GM15510 (cell line): ENCODE measurements at regions not wholly inside any gene's neighbourhood (a gene's known extent, or its start where the extent isn't known, plus 50 kb on each side); places are given as distances from the start of the nearest gene placed in this dataset.

ENCODE experiments used
- POLR2A ChIP-seq: IDR thresholded peaks from 3 replicates; pipeline ENCODE4 v1.6.1; 2011; ENCODE audit warnings: borderline replicate concordance; ENCODE audit not compliant: insufficient read length; ENCODE audit errors: extremely low read depth

GRCh38 chr17:36661047-36661666 is 59.8 kb downstream of the MRM1 start:
- TF ChIP-seq POLR2A = no peak

- TF ChIP-seq POLR2A = no peak
These were observed 60.3 kb downstream of the MRM1 start for GRCh38 chr17:36661688-36662087.

GRCh38 chr17:36665417-36665816 is 64.0 kb downstream of the MRM1 start:
- TF ChIP-seq POLR2A = no peak

- TF ChIP-seq POLR2A = no peak
These were observed 66.5 kb downstream of the MRM1 start for GRCh38 chr17:36667922-36668321.

- no peak for TF ChIP-seq POLR2A
These were observed 67.4 kb downstream of the MRM1 start for GRCh38 chr17:36668824-36669223.

GRCh38 chr17:36671144-36671543 is 69.8 kb downstream of the MRM1 start:
- no peak for TF ChIP-seq POLR2A

- TF ChIP-seq POLR2A = no peak
These were observed 71.1 kb downstream of the MRM1 start for GRCh38 chr17:36672403-36672918.

- TF ChIP-seq POLR2A = no peak
These were observed 71.7 kb downstream of the MRM1 start for GRCh38 chr17:36673068-36673467.

- TF ChIP-seq POLR2A = no peak
These were observed 72.4 kb downstream of the MRM1 start for GRCh38 chr17:36673637-36674277.

- no peak for TF ChIP-seq POLR2A
These were observed 72.9 kb downstream of the MRM1 start for GRCh38 chr17:36674278-36674650.

- no peak for TF ChIP-seq POLR2A
These were observed 73.9 kb downstream of the MRM1 start for GRCh38 chr17:36675250-36675649.

- no peak for TF ChIP-seq POLR2A
These were observed 74.4 kb downstream of the MRM1 start for GRCh38 chr17:36675786-36676185.

GRCh38 chr17:36679815-36680467 is 78.6 kb downstream of the MRM1 start:
- no peak for TF ChIP-seq POLR2A

- no peak for TF ChIP-seq POLR2A
These were observed 79.4 kb downstream of the MRM1 start for GRCh38 chr17:36680701-36681202.

- no peak for TF ChIP-seq POLR2A
These were observed 81.4 kb downstream of the MRM1 start for GRCh38 chr17:36682773-36683172.

- no peak for TF ChIP-seq POLR2A
These were observed 82.0 kb downstream of the MRM1 start for GRCh38 chr17:36683387-36683786.

- TF ChIP-seq POLR2A = no peak
These were observed 82.8 kb downstream of the MRM1 start for GRCh38 chr17:36684134-36684533.
